ENCODE measurements at regions not wholly inside any gene's neighbourhood (a gene's known extent, or its start where the extent isn't known, plus 50 kb on each side); places are given as distances from the start of the nearest gene placed in this dataset.

DNA sequence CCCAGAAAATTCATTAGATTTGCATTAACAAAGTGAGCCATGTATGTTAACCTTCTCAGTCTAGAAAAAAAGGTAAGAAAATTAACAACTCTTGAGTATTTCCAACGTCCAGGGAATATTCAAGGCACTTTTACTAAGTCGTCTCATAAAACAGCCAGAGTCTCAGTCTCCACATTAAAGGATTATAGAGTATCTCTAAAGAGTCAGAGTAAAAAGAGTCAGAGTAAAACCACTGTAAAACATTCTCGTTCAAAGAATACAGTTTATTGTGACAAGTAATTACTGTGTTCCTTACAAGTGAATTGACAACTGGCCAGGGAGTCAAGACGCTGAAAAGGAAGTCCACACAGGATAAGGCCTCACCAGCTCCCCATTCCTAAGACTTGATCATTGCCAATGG lies 97.2 kb upstream of the ISL1 start:
- H3K4me3 ChIP-seq, result no peak overlapping the region
- H3K27me3 ChIP-seq (ENCODE audit: insufficient read depth), result no peaks in the 10 kb centered on the region
- Mint-ChIP-seq H3K4me1 (peaks cover 15% of the 10 kb centered on the region), H3K27ac (no peak overlapping the region), H3K36me3 (ENCODE audit: low read depth) (no peaks in the 10 kb centered on the region), H3K27me3 (ENCODE audit: insufficient read depth, low read depth, poor library complexity) (no peaks in the 10 kb centered on the region), H3K4me3 (no peak overlapping the region), H3K9me3 (no peaks in the 10 kb centered on the region)
- H3K79me2 ChIP-seq (replicated peaks; ENCODE audit: insufficient read depth), result no peaks in the 10 kb centered on the region
- ATAC-seq (no peak), DNase-seq (ENCODE audit: low spot score) (no peak)
- TF ChIP-seq ZNF331 (CRISPR knock-in tag; IDR thresholded peaks at IDR 0.05; ENCODE audit: low read depth) (no peak), POLR2AphosphoS5 (IDR thresholded peaks at IDR 0.05; ENCODE audit: low read depth) (no peak), EZH2phosphoT487 (IDR thresholded peaks at IDR 0.05; ENCODE audit: unreplicated experiment) (no peak), EZH2 (IDR thresholded peaks at IDR 0.05; ENCODE audit: low read depth, unreplicated experiment) (no peak), JUNB (IDR thresholded peaks at IDR 0.05; ENCODE audit: unreplicated experiment) (no peak), NANOG (IDR thresholded peaks at IDR 0.05; ENCODE audit: borderline replicate concordance) (no peak), REST (IDR thresholded peaks at IDR 0.05; ENCODE audit: unreplicated experiment) (no peak), CTCF (conservative IDR thresholded peaks at IDR 0.05; ENCODE audit: low read depth in 2 of 2) (no peak), ZNF114 (CRISPR knock-in tag; IDR thresholded peaks at IDR 0.05) (no peak), STAT1 (IDR thresholded peaks at IDR 0.05; ENCODE audit: unreplicated experiment) (no peak), CREB1 (CRISPR knock-in tag; IDR thresholded peaks at IDR 0.05; ENCODE audit: low read depth) (no peak)
- TF ChIP-seq, protein P1, sequence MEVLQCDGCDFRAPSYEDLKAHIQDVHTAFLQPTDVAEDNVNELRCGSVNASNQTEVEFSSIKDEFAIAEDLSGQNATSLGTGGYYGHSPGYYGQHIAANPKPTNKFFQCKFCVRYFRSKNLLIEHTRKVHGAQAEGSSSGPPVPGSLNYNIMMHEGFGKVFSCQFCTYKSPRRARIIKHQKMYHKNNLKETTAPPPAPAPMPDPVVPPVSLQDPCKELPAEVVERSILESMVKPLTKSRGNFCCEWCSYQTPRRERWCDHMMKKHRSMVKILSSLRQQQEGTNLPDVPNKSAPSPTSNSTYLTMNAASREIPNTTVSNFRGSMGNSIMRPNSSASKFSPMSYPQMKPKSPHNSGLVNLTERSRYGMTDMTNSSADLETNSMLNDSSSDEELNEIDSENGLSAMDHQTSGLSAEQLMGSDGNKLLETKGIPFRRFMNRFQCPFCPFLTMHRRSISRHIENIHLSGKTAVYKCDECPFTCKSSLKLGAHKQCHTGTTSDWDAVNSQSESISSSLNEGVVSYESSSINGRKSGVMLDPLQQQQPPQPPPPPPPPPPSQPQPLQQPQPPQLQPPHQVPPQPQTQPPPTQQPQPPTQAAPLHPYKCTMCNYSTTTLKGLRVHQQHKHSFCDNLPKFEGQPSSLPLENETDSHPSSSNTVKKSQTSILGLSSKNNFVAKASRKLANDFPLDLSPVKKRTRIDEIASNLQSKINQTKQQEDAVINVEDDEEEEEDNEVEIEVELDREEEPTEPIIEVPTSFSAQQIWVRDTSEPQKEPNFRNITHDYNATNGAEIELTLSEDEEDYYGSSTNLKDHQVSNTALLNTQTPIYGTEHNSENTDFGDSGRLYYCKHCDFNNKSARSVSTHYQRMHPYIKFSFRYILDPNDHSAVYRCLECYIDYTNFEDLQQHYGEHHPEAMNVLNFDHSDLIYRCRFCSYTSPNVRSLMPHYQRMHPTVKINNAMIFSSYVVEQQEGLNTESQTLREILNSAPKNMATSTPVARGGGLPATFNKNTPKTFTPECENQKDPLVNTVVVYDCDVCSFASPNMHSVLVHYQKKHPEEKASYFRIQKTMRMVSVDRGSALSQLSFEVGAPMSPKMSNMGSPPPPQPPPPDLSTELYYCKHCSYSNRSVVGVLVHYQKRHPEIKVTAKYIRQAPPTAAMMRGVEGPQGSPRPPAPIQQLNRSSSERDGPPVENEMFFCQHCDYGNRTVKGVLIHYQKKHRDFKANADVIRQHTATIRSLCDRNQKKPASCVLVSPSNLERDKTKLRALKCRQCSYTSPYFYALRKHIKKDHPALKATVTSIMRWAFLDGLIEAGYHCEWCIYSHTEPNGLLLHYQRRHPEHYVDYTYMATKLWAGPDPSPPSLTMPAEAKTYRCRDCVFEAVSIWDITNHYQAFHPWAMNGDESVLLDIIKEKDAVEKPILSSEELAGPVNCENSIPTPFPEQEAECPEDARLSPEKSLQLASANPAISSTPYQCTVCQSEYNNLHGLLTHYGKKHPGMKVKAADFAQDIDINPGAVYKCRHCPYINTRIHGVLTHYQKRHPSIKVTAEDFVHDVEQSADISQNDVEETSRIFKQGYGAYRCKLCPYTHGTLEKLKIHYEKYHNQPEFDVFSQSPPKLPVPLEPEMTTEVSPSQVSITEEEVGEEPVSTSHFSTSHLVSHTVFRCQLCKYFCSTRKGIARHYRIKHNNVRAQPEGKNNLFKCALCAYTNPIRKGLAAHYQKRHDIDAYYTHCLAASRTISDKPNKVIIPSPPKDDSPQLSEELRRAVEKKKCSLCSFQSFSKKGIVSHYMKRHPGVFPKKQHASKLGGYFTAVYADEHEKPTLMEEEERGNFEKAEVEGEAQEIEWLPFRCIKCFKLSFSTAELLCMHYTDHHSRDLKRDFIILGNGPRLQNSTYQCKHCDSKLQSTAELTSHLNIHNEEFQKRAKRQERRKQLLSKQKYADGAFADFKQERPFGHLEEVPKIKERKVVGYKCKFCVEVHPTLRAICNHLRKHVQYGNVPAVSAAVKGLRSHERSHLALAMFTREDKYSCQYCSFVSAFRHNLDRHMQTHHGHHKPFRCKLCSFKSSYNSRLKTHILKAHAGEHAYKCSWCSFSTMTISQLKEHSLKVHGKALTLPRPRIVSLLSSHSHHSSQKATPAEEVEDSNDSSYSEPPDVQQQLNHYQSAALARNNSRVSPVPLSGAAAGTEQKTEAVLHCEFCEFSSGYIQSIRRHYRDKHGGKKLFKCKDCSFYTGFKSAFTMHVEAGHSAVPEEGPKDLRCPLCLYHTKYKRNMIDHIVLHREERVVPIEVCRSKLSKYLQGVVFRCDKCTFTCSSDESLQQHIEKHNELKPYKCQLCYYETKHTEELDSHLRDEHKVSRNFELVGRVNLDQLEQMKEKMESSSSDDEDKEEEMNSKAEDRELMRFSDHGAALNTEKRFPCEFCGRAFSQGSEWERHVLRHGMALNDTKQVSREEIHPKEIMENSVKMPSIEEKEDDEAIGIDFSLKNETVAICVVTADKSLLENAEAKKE (CRISPR knock-in tag; IDR thresholded peaks at IDR 0.05), result no peak
- TF ChIP-seq, protein P2, sequence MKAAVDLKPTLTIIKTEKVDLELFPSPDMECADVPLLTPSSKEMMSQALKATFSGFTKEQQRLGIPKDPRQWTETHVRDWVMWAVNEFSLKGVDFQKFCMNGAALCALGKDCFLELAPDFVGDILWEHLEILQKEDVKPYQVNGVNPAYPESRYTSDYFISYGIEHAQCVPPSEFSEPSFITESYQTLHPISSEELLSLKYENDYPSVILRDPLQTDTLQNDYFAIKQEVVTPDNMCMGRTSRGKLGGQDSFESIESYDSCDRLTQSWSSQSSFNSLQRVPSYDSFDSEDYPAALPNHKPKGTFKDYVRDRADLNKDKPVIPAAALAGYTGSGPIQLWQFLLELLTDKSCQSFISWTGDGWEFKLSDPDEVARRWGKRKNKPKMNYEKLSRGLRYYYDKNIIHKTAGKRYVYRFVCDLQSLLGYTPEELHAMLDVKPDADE (IDR thresholded peaks at IDR 0.05), result no peak
- H3K36me3 ChIP-seq (ENCODE audit: insufficient read depth), result no peaks in the 10 kb centered on the region
- no peaks in the 10 kb centered on the region for H4K20me1 ChIP-seq (replicated peaks; ENCODE audit: insufficient read depth)
- H3F3A ChIP-seq (replicated peaks; ENCODE audit: low read depth), result no peaks in the 10 kb centered on the region
- H2AFZ ChIP-seq, result no peak overlapping the region
- 0 out of 2 replicates have a peak, but pooled peaks cover 3% of the 10 kb centered on the region for H3K4me1 ChIP-seq (ENCODE audit: insufficient read depth)
- H3K9me2 ChIP-seq (ENCODE audit: insufficient read depth), result no peaks in the 10 kb centered on the region
- no peak overlapping the region for H3K4me2 ChIP-seq
- H3K27ac ChIP-seq (ENCODE audit: low read depth), result no peak overlapping the region

All from GM23338 (cell line).